T-helper 2 cell treated with Interferon-gamma antibody and Interleukin-4, amounts not matched to agents 5 μg/mL and 100 μg/mL, for 36 hours (primary cell): ENCODE measurements at regions not wholly inside any gene's neighbourhood (a gene's known extent, or its start where the extent isn't known, plus 50 kb on each side); places are given as distances from the start of the nearest gene placed in this dataset.
"Not testable (repeated sequence)": the region's sequence is repeated elsewhere in the genome, so short reads cannot be mapped to it uniquely, and the experiment has no call there.

Experiments
- DNase-seq: peaks from one replicate; pipeline ENCODE4 v3.0.0; 2021; ENCODE audit warnings: low spot score
- H3K27ac Mint-ChIP-seq: one replicate; pipeline ENCODE4 v1.8.0; 2021; ENCODE audit warnings: mild to moderate bottlenecking, mixed read lengths
- H3K27me3 Mint-ChIP-seq: one replicate; pipeline ENCODE4 v1.8.0; 2021; ENCODE audit warnings: low read depth, mixed read lengths
- H3K36me3 Mint-ChIP-seq: one replicate; pipeline ENCODE4 v1.8.0; 2021; ENCODE audit warnings: low read depth, mixed read lengths
- H3K4me1 Mint-ChIP-seq: one replicate; pipeline ENCODE4 v1.8.0; 2021; ENCODE audit warnings: low read depth, mixed read lengths
- H3K4me3 Mint-ChIP-seq: one replicate; pipeline ENCODE4 v1.8.0; 2022; ENCODE audit warnings: mild to moderate bottlenecking, moderate library complexity, mixed read lengths
- H3K9me3 Mint-ChIP-seq: one replicate; pipeline ENCODE4 v1.8.0; 2021; ENCODE audit warnings: mixed read lengths

DNA sequence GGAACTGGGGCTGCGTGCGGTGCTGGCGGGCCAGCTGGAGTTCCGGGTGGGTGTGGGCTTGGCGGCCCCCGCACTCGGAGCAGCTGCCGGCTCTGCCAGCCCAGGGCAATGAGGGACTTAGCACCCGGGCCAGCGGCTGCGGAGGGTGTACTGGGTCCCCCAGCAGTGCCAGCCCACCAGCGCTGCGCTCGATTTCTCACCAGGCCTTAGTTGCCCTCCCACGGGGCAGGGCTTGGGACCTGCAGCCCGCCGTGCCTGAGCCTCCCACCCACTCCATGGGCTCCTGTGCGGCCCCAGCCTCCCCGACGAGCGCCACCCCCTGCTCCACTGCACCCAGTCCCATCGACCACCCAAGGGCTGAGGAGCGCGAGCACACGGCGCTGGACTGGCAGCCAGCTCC is 126.0 kb upstream of the SPATA12 start:
- H3K36me3 Mint-ChIP-seq, H3K27ac Mint-ChIP-seq, H3K4me3 Mint-ChIP-seq, DNase-seq, H3K27me3 Mint-ChIP-seq: not testable (repeated sequence)
- H3K4me1 Mint-ChIP-seq: peaks cover 22% of the 10 kb centered on the region
- H3K9me3 Mint-ChIP-seq: peaks cover 16% of the 10 kb centered on the region

- Mint-ChIP-seq H3K9me3 (peaks cover 16% of the 10 kb centered on the region), H3K27ac (peak overlapping the region; percentile 12), H3K36me3 (peaks cover 7% of the 10 kb centered on the region), H3K27me3 (no peaks in the 10 kb centered on the region), H3K4me1 (peaks cover 25% of the 10 kb centered on the region), H3K4me3 (no peak overlapping the region)
- no peak for DNase-seq
Measured at GRCh38 chr3:56933803-56934202, 126.7 kb upstream of the SPATA12 start.

- DNase-seq: no peak
- Mint-ChIP-seq H3K4me1 (peaks cover 33% of the 10 kb centered on the region), H3K36me3 (peaks cover 7% of the 10 kb centered on the region), H3K27me3 (no peaks in the 10 kb centered on the region), H3K27ac (no peak overlapping the region), H3K9me3 (peaks cover 16% of the 10 kb centered on the region), H3K4me3 (no peak overlapping the region)
Measured at GRCh38 chr3:56932866-56933265, 127.6 kb upstream of the SPATA12 start.

GRCh38 chr3:56931836-56932235 is 128.6 kb upstream of the SPATA12 start:
- Mint-ChIP-seq H3K4me3 (no peak overlapping the region), H3K27me3 (no peaks in the 10 kb centered on the region), H3K27ac (no peak overlapping the region), H3K36me3 (peaks cover 7% of the 10 kb centered on the region), H3K4me1 (peaks cover 30% of the 10 kb centered on the region), H3K9me3 (peaks cover 16% of the 10 kb centered on the region)
- DNase-seq: no peak

DNA sequence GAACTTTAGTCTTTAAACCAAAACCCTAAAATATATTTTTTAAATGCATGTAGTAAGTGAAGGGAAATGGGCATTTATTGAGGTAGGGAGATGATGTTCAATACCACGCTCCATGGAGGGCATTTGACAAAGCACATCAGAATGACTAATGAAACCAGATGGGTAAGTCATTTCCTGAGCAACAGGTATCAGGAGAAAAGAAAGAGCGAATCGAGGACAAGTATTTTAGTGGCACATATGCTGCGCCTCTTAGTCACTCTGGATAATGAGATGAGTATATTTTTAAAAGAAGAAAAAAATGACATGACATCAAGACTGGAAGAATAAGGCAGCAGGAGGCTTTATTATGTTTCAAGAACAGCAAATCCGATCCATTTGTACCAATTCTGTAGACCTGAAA is 129.0 kb upstream of the ARHGEF3 start:
- Mint-ChIP-seq H3K4me1 (peaks cover 39% of the 10 kb centered on the region), H3K4me3 (no peak overlapping the region), H3K27me3 (no peaks in the 10 kb centered on the region), H3K9me3 (peaks cover 16% of the 10 kb centered on the region), H3K36me3 (peaks cover 7% of the 10 kb centered on the region), H3K27ac (no peak overlapping the region)
- peak; percentile 34 for DNase-seq

GRCh38 chr3:56929809-56930615 is 128.3 kb upstream of the ARHGEF3 start:
- H3K4me3 Mint-ChIP-seq: no peak overlapping the region
- H3K27me3 Mint-ChIP-seq: no peaks in the 10 kb centered on the region
- H3K9me3 Mint-ChIP-seq: peaks cover 16% of the 10 kb centered on the region
- H3K36me3 Mint-ChIP-seq: peaks cover 7% of the 10 kb centered on the region
- no peak for DNase-seq
- H3K4me1 Mint-ChIP-seq: peaks cover 43% of the 10 kb centered on the region
- no peak overlapping the region for H3K27ac Mint-ChIP-seq

DNA sequence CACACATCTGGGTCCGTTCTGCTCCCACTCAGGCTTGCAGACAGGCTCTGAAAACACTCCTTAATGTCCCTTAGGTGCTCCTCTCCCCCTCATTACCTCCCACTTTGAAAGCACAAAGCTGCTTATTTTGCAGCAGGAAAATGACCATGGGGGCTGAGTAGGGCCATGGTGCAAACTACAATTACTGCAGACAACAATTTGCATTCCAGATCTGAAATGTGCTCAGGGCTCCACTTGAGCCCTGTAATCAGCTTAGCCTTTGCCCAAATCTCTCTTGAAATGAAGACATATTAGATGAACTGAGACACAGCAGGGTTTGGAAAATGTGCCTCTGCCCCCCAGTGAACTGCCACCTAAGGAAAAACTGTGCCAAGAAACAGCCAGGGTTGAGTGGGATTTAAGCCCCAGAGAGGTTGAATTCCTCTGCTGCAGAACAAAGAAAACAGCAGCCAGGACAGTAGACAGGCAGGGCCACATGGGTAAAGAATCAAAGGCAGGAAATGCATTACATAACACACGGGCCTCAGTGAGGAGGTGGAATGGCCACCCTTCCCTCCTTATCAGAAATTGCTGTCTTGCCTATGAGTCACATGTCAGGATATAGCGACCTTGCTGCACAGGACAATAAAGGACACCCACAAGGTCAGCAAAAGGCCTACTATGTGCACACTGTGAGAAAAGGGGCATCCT is 126.8 kb upstream of the ARHGEF3 start:
- Mint-ChIP-seq H3K27me3 (no peaks in the 10 kb centered on the region), H3K36me3 (peaks cover 4% of the 10 kb centered on the region), H3K4me1 (peaks cover 56% of the 10 kb centered on the region), H3K27ac (no peak overlapping the region), H3K9me3 (peaks cover 10% of the 10 kb centered on the region), H3K4me3 (no peak overlapping the region)
- no peak for DNase-seq

DNA sequence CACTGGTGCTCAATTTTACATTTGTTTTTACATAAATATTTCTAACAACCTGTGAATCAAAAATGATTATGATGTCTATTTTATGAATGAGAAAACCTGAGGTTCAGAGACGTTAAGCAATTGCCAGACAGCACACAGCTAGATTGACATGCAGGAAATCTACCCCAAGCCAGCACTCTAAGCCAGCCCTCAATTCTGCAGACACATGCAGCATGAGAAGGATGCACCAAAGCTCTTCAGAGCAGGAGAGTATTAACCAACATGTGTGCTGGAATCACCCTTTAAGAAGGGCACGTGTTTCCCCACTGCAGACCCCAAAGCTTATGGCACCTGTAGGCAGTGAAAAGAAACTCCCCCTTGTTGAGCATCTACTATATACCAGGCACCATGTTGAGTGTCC is 126.1 kb upstream of the ARHGEF3 start:
- Mint-ChIP-seq H3K4me1 (peaks cover 59% of the 10 kb centered on the region), H3K4me3 (no peak overlapping the region), H3K9me3 (peaks cover 6% of the 10 kb centered on the region)

DNA sequence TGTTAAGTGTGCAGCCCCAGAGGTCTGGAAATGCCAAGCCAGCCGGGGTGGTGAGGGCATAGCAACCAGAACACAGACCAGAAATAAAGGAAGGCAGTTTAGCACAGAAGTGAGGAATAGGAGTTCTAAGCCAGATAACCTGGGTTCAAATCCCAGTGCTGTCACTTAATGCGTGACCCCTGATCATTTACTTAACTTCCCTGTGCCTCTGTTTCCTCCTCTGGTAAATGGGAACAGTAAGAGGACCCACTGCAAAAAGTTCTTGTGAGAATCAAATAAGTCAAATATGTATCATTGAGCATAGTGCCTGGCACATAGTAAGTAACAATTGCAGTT is 125.2 kb upstream of the ARHGEF3 start:
- Mint-ChIP-seq H3K9me3 (no peaks in the 10 kb centered on the region), H3K4me1 (peaks cover 68% of the 10 kb centered on the region), H3K36me3 (no peaks in the 10 kb centered on the region), H3K27me3 (no peaks in the 10 kb centered on the region), H3K4me3 (no peak overlapping the region), H3K27ac (no peak overlapping the region)
- no peak for DNase-seq

More for the DNA sequence above, 126.1 kb upstream of the ARHGEF3 start:
- no peak overlapping the region for H3K27ac Mint-ChIP-seq
- peaks cover 1% of the 10 kb centered on the region for H3K36me3 Mint-ChIP-seq
- H3K27me3 Mint-ChIP-seq: no peaks in the 10 kb centered on the region
- DNase-seq: no peak

- no peaks in the 10 kb centered on the region for H3K9me3 Mint-ChIP-seq
- no peak overlapping the region for H3K27ac Mint-ChIP-seq
- peaks cover 74% of the 10 kb centered on the region for H3K4me1 Mint-ChIP-seq
- H3K36me3 Mint-ChIP-seq: no peaks in the 10 kb centered on the region
- no peak for DNase-seq
- H3K27me3 Mint-ChIP-seq: no peaks in the 10 kb centered on the region
- H3K4me3 Mint-ChIP-seq: no peak overlapping the region
Measured at GRCh38 chr3:56926243-56926946, 124.6 kb upstream of the ARHGEF3 start.

DNA sequence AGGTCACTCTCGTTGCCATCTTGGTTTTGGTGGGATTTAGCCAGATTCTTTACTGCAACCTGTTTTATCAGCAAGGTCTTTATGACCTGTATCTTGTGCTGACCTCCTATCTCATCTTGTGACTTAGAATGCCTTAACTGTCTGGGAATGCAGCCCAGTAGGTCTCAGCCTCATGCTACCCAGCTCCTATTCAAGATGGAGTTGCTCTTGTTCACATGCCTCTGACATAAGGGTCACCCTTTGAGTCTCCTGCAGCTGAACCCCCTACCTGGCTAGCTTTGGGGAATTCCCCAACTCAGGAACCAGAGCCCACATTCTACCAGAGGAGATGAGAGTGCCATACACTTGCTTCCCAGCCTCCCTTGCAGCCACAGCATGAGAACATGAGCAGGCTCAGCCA is 123.0 kb upstream of the ARHGEF3 start:
- not testable (repeated sequence) for H3K36me3 Mint-ChIP-seq, DNase-seq, H3K27me3 Mint-ChIP-seq, H3K4me3 Mint-ChIP-seq, H3K9me3 Mint-ChIP-seq
- H3K4me1 Mint-ChIP-seq: peaks cover 65% of the 10 kb centered on the region
- peak overlapping the region; percentile 1 for H3K27ac Mint-ChIP-seq

DNA sequence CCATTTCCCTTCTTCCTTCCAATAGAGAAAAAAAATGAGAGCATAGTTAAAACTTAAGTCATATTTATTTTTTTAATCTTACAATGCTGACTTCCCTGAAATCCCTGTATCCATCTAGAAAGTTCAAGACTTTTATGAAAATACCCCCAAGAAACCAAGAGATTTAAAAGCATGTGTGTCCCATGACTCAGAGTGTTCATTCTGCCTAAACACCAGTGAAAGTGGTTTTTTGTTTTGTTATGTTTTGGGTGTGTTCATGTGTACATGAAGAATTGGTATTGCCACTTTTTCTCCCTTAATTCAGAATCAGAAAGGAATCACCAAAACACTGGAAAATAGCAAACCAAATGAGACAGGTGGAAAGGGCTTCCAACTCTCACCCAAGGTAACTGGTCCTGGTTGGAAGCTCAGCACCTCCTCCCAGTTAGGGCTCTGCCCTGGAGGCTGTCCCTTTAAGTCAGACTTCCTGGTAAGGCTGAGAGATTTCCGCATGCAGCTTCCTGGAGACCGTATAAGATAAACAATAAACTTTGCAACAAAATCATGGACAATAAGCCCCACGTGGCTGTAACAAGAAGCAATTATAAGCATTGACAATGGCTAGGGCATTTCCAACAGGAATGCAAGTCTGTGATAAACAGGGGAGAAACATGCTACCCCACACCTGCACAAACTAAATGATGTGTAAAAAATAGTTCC is 121.9 kb upstream of the ARHGEF3 start:
- H3K4me3 Mint-ChIP-seq: peak overlapping the region; percentile 44
- no peaks in the 10 kb centered on the region for H3K36me3 Mint-ChIP-seq
- peak overlapping the region; percentile 81 for H3K27ac Mint-ChIP-seq
- DNase-seq: peak; percentile 33
- H3K27me3 Mint-ChIP-seq: no peaks in the 10 kb centered on the region
- no peaks in the 10 kb centered on the region for H3K9me3 Mint-ChIP-seq
- H3K4me1 Mint-ChIP-seq: peaks cover 71% of the 10 kb centered on the region

GRCh38 chr3:56921573-56922453 is 120.1 kb upstream of the ARHGEF3 start:
- H3K9me3 Mint-ChIP-seq: no peaks in the 10 kb centered on the region
- H3K27me3 Mint-ChIP-seq: no peaks in the 10 kb centered on the region
- peak; percentile 52 for DNase-seq

More at GRCh38 chr3:56921573-56922453, 120.1 kb upstream of the ARHGEF3 start:
- Mint-ChIP-seq H3K27ac (peak overlapping the region; percentile 94), H3K4me1 (peaks cover 78% of the 10 kb centered on the region), H3K4me3 (peak overlapping the region; percentile 84), H3K36me3 (no peaks in the 10 kb centered on the region)
